GM18505 (cell line): ENCODE measurements at regions not wholly inside any gene's neighbourhood (a gene's known extent, or its start where the extent isn't known, plus 50 kb on each side); places are given as distances from the start of the nearest gene placed in this dataset.

Experiments used
- ATAC-seq: cut with Tn5 transposase; IDR thresholded peaks from one replicate; pipeline ENCODE4 v1.9.1; 2021; ENCODE audit not compliant: unreplicated experiment
- POLR2A ChIP-seq: IDR thresholded peaks from 4 replicates; pipeline ENCODE4 v1.6.1; 2011; ENCODE audit warnings: borderline replicate concordance; ENCODE audit not compliant: insufficient read depth, insufficient read length; ENCODE audit errors: extremely low read depth

DNA sequence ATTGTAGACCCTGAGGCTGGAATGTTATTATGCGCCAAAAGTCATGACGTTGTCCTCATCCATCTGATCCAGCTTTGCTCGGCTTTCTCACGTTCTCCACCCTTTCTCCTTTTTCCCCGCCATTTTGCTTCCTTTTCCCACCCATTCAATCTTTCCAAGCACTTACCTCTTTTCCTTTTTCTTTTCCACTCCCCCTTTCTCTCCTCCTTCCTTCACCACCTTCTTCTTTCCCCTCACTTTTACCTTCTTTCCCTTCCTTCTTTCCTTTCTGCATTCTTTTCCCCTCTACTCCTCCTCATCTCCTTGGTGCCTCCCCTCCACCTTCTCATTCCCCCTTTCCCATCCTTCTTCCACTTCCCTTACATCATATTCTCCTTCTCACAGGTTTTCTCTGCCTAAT is 304.8 kb upstream of the TSHZ2 start:
- no peak for TF ChIP-seq POLR2A
- ATAC-seq: no peak

DNA sequence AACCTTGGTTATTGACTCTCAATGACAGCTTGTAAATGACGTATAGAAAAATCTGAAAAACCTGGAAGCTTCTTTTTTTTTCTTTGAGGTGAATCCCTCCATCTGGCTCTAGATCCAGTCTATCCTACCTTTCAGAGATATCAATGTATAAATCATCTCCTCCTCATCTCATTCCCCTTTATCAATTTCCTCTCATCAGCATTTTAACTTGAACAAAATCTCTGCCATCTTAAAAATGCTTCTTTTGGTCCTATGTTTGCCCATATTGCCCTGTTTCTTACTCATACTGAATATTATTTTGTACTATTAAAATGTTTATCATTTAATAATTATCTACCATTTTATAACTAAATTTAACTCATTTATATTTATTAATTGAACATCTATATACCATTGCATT is 306.7 kb upstream of the TSHZ2 start:
- ATAC-seq: no peak
- TF ChIP-seq POLR2A: no peak

DNA sequence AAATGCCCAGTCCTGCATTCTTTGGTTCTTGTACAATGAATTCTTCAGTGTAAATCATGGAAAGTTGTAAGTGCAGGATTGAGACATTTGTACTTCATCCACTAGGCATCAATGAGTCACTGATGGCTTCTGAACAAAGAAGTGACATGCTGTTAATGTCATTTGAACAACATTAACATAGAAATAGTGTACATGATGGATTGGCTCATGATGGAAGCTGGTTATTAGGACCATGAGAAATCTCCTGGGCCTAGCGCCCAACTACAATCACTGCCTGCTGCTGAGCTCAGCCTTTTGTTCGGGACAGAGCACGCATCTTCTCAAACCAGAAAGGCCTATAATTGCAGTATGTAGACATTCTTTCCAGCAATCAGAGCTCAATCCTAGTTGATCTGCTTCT is 316.8 kb upstream of the TSHZ2 start:
- no peak for ATAC-seq
- TF ChIP-seq POLR2A: no peak

DNA sequence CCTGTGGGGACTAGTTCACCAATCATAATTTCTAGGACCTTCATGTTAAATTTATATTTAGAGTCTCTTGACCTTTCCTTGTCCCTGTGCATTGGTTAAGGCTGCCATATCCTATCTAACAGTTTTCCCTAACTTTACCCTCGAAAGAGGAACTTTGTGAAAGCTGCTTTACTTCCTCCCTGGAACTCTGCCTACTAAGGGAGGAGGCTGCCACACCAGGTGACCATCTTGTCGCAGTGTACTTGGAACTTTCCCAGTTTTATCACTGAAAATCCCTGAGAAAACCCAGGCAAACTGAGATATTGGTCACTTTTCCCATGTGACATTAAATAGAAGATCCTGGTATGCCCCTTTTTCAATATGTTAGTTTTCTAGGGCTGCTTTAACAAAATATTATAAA is 317.6 kb upstream of the TSHZ2 start:
- no peak for TF ChIP-seq POLR2A
- no peak for ATAC-seq

DNA sequence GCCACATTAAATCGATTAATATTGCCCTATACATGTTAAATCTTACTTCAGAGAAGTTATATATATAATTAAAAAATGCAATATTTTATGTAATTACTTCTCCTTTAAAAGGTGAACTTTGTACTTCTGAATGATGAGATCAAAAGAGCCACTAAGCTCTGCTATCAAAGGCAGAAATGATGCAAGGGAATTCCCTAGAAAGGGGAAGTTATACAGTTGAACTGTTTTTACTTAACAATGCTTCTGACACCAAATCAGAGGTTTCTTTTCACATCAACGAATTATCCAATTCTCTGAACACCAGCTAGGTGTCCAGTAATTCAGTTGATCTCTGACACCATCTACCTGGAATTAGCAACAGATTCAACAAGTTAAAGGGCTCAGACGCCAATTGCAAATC is 319.9 kb upstream of the TSHZ2 start:
- no peak for ATAC-seq
- TF ChIP-seq POLR2A: no peak

DNA sequence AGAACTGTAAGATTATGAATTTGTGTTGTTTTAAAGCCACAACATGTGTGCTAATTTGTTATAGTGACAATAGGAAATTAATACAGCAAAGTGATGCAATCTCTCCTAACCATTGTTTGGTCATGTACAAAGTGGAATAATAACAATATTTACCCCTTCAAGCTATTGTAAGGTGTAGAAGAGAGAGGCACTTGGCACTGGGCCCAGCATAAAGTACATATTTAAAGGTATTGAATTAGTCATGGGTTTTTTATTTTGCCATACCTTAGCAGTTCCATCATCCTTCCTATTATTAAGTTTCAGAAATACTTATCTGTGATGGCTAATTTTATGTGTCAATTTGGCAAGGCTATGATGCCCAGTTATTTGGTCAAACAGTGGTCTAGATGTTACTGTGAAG is 322.4 kb upstream of the TSHZ2 start:
- TF ChIP-seq POLR2A: no peak
- ATAC-seq: no peak

DNA sequence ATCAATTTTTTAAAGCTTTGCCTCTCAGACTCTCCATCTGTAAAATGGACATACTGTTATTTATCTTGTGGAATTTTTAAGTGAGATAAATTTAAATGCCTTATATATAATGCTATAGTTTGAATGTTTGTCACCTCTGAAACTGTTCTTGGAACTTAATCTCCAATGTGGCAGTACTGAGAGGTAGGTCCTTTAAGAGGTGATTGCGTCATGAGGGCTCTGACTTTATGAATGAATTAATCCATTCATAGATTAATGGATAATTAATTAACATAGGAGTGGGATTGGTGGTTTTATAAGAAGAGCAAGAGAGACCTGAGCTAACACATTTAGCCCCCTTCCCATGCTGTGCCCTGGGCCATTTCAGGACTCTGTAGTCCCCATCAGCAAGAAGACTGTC is 326.3 kb upstream of the TSHZ2 start:
- TF ChIP-seq POLR2A: no peak
- no peak for ATAC-seq

DNA sequence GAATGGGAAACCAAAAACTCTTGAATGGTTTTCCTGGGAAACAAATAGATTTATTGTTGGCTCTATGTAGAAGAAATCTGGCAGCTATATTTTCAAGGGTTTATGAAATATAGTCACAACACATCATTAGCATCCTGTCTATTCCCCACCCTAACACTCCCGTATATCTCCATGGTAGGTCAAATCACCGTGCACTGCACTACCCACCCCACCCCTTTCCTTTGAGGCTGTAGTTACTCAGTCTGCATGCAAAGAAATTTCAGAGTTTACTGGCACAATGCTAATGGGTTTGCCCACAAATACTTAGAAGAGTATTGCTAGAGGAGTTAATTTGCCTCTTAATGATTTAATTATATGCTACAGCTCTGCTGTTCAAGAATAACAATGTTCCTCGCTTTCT is 329.1 kb upstream of the TSHZ2 start:
- TF ChIP-seq POLR2A: no peak
- no peak for ATAC-seq

DNA sequence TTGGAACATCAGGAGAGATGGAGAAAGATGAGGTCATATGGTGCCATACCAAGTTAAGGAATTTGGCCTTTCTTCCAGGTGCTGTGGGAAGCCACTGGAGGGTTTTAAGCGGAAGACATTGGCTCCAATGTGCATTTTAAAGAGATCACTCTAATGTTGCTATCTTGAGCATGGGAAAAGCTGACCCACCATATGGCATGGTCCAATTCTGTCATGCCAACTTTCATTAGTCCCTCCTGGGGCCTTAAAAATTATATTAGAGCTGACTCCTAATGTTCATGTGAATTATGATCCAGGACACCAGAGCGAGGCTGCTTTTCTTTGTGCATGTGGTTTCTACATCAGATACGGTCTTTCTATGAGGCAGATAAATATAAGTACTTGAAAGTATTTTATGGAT is 335.0 kb upstream of the TSHZ2 start:
- ATAC-seq: no peak
- TF ChIP-seq POLR2A: no peak

DNA sequence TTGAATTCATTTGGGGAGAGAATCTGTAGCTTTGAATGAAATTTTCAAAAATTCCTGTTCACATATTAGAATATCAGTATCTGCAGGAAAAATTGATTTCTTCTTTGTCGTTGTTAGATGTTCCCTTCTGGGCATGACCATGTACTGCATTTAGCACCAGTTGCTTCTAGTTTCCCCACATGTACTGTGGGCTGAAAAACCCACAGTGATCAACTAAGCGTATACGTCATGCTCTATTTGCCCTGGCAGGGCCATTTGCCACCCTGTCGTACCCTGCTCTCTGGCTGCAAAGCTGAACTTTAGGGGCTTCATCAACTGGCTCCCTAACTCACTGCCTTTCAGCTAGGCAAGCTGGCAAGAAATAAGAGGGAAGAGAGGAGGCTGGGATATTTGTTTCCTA is 340.7 kb upstream of the TSHZ2 start:
- no peak for TF ChIP-seq POLR2A
- no peak for ATAC-seq

DNA sequence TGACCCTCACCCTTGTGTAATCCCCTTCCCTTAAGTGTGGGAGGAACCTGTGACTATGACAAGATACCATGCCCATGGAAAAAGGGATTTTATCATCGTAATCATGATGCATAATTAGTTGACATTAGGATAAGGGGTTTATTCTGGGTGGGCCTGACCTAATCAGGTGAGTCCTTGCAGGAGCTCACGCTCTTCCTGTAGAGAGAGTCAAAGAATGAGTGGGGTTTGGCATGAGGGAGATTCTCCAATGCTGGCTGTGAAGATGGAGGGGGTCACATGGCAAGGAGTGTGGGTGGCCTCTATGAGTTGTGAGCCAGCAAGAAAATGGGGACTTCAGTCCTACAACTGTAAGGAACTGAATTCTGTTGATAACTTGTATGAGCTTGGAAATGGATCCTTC is 342.0 kb upstream of the TSHZ2 start:
- no peak for TF ChIP-seq POLR2A
- ATAC-seq: no peak

DNA sequence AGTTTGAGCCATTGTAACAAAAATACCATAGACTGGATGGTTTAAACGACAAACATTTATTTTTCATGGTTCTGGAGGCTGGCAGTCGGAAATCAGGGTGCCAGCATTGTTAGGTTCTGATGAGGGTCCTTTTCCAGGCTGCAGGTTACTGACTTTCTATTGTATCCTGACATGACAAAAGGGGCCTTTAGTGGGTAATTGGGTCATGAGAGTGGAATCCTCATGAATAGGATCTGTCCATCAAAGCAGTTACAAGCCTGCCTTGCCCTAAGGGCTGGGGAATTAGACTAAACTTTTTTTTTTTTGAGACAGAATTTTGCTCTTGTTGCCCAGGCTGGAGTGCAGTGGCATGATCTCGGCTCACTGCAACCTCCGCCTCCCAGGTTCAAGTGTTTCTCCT is 347.9 kb upstream of the TSHZ2 start:
- TF ChIP-seq POLR2A: no peak
- ATAC-seq: no peak

DNA sequence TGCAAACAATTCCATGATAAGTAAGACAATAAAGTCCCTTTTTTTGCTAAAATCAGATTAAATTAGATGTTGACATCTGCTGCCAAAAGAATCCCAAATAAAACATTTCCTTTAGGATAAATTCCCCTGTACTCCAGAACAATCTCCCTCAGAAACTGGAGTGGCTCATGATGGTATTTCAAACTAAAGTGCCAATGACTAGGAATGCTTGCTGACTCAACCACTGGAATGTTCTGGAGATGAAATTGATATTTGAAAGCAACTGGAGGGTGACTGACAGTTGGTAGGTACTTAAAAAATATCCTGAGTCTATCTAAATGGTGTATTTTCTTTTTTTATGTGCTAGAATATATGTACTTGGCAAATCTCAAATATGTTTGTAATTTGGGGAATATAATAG is 350.1 kb upstream of the TSHZ2 start:
- no peak for ATAC-seq
- no peak for TF ChIP-seq POLR2A

DNA sequence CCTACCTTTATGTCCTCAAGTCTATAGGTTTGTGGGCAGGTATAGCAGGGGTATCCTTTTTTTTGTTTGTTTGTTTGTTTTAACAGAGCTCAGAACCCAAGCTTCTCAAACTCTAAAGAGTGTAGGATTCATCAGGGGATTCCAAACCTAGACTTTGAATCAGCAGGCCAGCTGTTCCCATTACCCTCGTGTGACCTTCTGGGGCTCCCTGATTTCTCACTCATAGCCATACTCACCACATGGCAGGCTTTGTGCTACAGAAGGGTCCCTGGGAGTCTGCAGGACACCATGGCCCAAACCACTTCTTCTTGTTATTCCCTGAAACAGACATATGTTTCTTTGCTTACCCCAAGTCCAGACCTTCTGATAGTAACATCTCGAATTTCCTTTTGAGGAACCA is 350.8 kb upstream of the TSHZ2 start:
- no peak for ATAC-seq
- no peak for TF ChIP-seq POLR2A

DNA sequence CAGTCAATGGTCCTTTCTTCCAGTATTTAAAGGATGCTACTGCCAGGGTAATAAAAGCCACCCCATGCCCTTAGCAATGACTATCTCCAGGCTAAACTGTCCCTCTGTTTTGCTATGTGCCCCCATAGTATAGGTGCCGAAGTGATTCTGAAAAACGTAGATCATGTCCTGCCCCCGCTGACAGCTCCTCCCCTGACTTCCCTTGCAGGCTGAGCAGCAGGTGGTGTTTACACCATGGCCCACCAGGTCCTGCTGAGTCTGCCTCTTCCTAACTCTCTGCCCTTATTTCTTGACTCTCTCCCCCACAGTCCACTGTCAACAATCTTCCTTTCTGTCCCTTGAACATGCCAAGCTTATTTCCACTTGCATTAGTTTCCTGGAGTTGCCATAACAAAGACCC is 352.5 kb upstream of the TSHZ2 start:
- no peak for TF ChIP-seq POLR2A

More for the DNA sequence above, 352.5 kb upstream of the TSHZ2 start:
- ATAC-seq: no peak
